ENCODE measurements at regions not wholly inside any gene's neighbourhood (a gene's known extent, or its start where the extent isn't known, plus 50 kb on each side); places are given as distances from the start of the nearest gene placed in this dataset.

- H4K20me1 ChIP-seq (ENCODE audit: insufficient read depth) = no peaks in the 10 kb centered on the region
- no peak overlapping the region for H3K4me3 ChIP-seq (ENCODE audit: low read length)
- no peaks in the 10 kb centered on the region for H3K9me2 ChIP-seq (ENCODE audit: insufficient read depth, low read length)
- no peaks in the 10 kb centered on the region for H3K79me2 ChIP-seq (replicated peaks; ENCODE audit: insufficient read depth, low read length)
- H2AFZ ChIP-seq (ENCODE audit: low read depth, low read length) = no peak overlapping the region
- H3K9me3 ChIP-seq (ENCODE audit: low read length) = no peaks in the 10 kb centered on the region
- no peaks in the 10 kb centered on the region for H3K27me3 ChIP-seq (ENCODE audit: insufficient read depth, low read depth, low read length)
- H3K4me2 ChIP-seq (ENCODE audit: low read length) = no peak overlapping the region
- TF ChIP-seq EP300 (conservative IDR thresholded peaks at IDR 0.05; ENCODE audit: poor library complexity, severe bottlenecking) = no peak
- no peak for TF ChIP-seq MXI1 (conservative IDR thresholded peaks at IDR 0.05; ENCODE audit: poor library complexity, severe bottlenecking)
- TF ChIP-seq CTCF (IDR thresholded peaks at IDR 0.05; ENCODE audit: poor library complexity, severe bottlenecking) = no peak
- TF ChIP-seq POLR2AphosphoS5 (IDR thresholded peaks at IDR 0.05) = no peak
- no peak for TF ChIP-seq RAD21 (conservative IDR thresholded peaks at IDR 0.05)
- TF ChIP-seq, protein P1, sequence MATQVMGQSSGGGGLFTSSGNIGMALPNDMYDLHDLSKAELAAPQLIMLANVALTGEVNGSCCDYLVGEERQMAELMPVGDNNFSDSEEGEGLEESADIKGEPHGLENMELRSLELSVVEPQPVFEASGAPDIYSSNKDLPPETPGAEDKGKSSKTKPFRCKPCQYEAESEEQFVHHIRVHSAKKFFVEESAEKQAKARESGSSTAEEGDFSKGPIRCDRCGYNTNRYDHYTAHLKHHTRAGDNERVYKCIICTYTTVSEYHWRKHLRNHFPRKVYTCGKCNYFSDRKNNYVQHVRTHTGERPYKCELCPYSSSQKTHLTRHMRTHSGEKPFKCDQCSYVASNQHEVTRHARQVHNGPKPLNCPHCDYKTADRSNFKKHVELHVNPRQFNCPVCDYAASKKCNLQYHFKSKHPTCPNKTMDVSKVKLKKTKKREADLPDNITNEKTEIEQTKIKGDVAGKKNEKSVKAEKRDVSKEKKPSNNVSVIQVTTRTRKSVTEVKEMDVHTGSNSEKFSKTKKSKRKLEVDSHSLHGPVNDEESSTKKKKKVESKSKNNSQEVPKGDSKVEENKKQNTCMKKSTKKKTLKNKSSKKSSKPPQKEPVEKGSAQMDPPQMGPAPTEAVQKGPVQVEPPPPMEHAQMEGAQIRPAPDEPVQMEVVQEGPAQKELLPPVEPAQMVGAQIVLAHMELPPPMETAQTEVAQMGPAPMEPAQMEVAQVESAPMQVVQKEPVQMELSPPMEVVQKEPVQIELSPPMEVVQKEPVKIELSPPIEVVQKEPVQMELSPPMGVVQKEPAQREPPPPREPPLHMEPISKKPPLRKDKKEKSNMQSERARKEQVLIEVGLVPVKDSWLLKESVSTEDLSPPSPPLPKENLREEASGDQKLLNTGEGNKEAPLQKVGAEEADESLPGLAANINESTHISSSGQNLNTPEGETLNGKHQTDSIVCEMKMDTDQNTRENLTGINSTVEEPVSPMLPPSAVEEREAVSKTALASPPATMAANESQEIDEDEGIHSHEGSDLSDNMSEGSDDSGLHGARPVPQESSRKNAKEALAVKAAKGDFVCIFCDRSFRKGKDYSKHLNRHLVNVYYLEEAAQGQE (IDR thresholded peaks at IDR 0.05; ENCODE audit: borderline replicate concordance) = no peak
- TF ChIP-seq TAF1 (IDR thresholded peaks at IDR 0.05; ENCODE audit: low read depth) = no peak
- no peak for TF ChIP-seq SMC3 (conservative IDR thresholded peaks at IDR 0.05; ENCODE audit: poor library complexity)
- no peak for TF ChIP-seq EZH2 (IDR thresholded peaks at IDR 0.05; ENCODE audit: borderline replicate concordance, insufficient read depth, low read length, poor library complexity, severe bottlenecking)
- no peak overlapping the region for H3K9ac ChIP-seq (ENCODE audit: low read length)
- H3F3A ChIP-seq (ENCODE audit: insufficient read depth, low read length, poor library complexity, severe bottlenecking) = no peaks in the 10 kb centered on the region
- H3K36me3 ChIP-seq (ENCODE audit: insufficient read depth, low read length) = no peaks in the 10 kb centered on the region
- no peak overlapping the region for H3K27ac ChIP-seq (ENCODE audit: low read length)
These were observed 82.7 kb upstream of the DUSP22 start for GRCh38 chr6:209432-210103.

- no peaks in the 10 kb centered on the region for H3K27me3 ChIP-seq (ENCODE audit: insufficient read depth, low read depth, low read length)
- H3K36me3 ChIP-seq (ENCODE audit: insufficient read depth, low read length) = no peaks in the 10 kb centered on the region
- H3K4me3 ChIP-seq (ENCODE audit: low read length) = no peak overlapping the region
- no peaks in the 10 kb centered on the region for H3K79me2 ChIP-seq (replicated peaks; ENCODE audit: insufficient read depth, low read length)
- H3K27ac ChIP-seq (ENCODE audit: low read length) = no peak overlapping the region
- H3K9ac ChIP-seq (ENCODE audit: low read length) = no peak overlapping the region
- H4K20me1 ChIP-seq (ENCODE audit: insufficient read depth) = no peaks in the 10 kb centered on the region
- H3F3A ChIP-seq (ENCODE audit: insufficient read depth, low read length, poor library complexity, severe bottlenecking) = no peaks in the 10 kb centered on the region
- H3K9me3 ChIP-seq (ENCODE audit: low read length) = no peaks in the 10 kb centered on the region
- no peak overlapping the region for H2AFZ ChIP-seq (ENCODE audit: low read depth, low read length)
- TF ChIP-seq TAF1 (IDR thresholded peaks at IDR 0.05; ENCODE audit: low read depth) (no peak), RAD21 (conservative IDR thresholded peaks at IDR 0.05) (no peak), MXI1 (conservative IDR thresholded peaks at IDR 0.05; ENCODE audit: poor library complexity, severe bottlenecking) (no peak), CTCF (IDR thresholded peaks at IDR 0.05; ENCODE audit: poor library complexity, severe bottlenecking) (no peak), SMC3 (conservative IDR thresholded peaks at IDR 0.05; ENCODE audit: poor library complexity) (no peak), POLR2AphosphoS5 (IDR thresholded peaks at IDR 0.05) (no peak), EP300 (conservative IDR thresholded peaks at IDR 0.05; ENCODE audit: poor library complexity, severe bottlenecking) (no peak)
- TF ChIP-seq, protein P1 (IDR thresholded peaks at IDR 0.05; ENCODE audit: borderline replicate concordance) = no peak
- H3K4me2 ChIP-seq (ENCODE audit: low read length) = no peak overlapping the region
- no peaks in the 10 kb centered on the region for H3K9me2 ChIP-seq (ENCODE audit: insufficient read depth, low read length)
These were observed 82.2 kb upstream of the DUSP22 start for GRCh38 chr6:210104-210456.

Measured in neural cell (in vitro differentiated cells).